ENCODE measurements at regions not wholly inside any gene's neighbourhood (a gene's known extent, or its start where the extent isn't known, plus 50 kb on each side); places are given as distances from the start of the nearest gene placed in this dataset.
"Not testable (repeated sequence)": the region's sequence is repeated elsewhere in the genome, so short reads cannot be mapped to it uniquely, and the experiment has no call there.

- in situ Hi-C loops (cut with HindIII; ENCODE audit: low sequenced_read_pairs), result no loop called here
Observed at GRCh38 chr7:131869169-131869844, 312.9 kb upstream of the PODXL start.

DNA sequence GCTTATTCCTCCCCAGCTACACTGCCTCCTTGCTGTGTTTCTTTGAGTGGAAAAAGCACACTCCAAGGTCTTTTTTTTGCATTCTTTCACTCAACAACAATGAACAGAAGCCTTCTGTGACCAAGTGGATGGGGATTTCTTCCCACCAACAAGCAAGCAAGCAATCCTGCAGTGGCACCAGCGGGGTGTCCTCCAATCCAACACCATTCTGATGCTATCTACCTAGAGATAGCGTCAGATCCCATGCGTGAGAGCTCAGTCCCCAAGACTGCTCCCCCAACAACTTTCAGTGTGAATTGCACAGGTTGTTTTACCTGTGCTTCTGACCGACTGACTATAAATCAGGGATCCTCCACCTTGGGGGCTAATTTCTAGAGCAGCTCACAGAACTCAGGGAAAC, 311.0 kb upstream of the PODXL start:
- in situ Hi-C loops (cut with HindIII; ENCODE audit: low sequenced_read_pairs), result no loop called here

- in situ Hi-C loops (cut with HindIII; ENCODE audit: low sequenced_read_pairs), result no loop called here
Observed at GRCh38 chr7:131865911-131866310, 309.5 kb upstream of the PODXL start.

GRCh38 chr7:131861620-131862346, 305.4 kb upstream of the PODXL start:
- in situ Hi-C loops (cut with HindIII; ENCODE audit: low sequenced_read_pairs), result no loop called here

GRCh38 chr7:131859147-131859821, 302.9 kb upstream of the PODXL start:
- in situ Hi-C loops (cut with HindIII; ENCODE audit: low sequenced_read_pairs), result no loop called here

- in situ Hi-C loops (cut with HindIII; ENCODE audit: low sequenced_read_pairs), result no loop called here
Observed at GRCh38 chr7:131858611-131859010, 302.2 kb upstream of the PODXL start.

DNA sequence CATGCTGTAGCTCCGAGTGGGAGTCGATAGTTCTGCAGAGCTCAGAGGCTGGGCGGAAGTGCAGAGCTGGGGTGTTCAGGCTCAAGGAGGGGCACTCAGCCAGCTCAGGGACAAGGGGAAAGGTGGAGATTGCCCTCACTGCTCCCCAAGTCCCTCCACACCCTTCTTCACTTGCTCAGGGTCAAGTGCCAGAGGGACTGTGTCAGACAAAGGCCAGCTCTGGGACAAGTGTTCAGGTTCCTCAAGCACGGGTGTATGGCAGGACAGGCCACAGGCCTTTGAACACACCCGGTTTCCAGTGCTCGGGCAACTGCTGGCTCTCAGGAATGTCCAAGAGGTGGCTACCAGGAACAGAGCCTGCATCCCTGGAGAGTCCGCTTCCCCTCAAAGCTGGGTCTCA, 293.0 kb upstream of the PODXL start:
- in situ Hi-C loops (cut with HindIII; ENCODE audit: low sequenced_read_pairs), result no loop called here

DNA sequence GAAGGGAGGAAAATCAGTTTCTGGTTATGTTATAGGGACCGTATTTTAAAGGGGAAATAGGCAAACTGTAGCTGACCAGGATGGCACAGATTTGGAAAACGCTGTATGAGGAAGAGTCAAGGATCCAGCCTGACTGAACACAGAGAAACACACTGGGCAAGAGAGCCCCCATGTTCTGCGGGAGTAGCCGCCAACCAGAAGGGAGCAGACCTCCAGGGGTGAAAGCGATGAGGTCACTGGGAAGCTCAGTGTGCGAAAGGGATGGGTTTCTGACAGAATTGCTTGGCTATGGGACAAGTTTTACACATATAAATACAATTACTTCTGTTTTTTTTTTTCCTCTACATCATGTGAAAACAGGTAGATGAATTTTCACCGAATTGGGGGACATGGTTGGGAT, 291.6 kb upstream of the PODXL start:
- in situ Hi-C loops (cut with HindIII; ENCODE audit: low sequenced_read_pairs), result no loop called here

DNA sequence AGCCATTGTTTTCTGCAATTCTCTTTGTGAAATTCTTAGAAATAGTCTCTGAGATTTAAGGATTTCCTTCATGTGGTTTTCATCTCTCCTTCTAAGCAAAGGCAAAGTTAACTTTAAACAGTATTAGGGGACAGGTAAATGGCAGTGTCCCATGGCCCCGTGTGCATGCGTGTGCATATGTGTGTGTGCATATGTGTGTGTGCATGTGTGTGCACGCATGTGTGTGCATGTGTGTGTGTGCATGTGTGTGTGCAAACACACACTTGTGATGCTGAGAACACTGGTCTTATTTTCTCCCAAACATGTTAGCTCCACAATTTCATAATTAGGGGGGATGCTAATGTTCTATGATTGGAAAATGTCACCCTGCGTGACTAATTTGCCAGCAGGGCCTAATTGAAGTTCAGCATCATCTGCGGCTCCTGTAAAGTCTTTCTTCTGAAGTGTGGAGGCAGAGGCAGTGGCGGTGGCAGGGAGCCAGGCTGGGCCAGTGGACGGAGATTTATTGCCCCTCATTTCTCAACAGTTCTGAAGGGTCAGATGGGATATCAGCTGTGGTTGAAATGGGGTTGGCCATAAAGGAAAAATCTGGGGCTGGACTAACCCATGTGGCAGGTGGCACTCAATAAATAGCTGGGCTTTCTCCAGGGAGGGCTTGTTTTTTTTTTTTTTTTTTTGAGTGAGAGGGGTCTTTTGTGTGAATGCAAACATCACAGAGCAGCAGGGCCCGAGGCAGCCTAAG, 289.3 kb upstream of the PODXL start:
- in situ Hi-C loops (cut with HindIII; ENCODE audit: low sequenced_read_pairs), result no loop called here

DNA sequence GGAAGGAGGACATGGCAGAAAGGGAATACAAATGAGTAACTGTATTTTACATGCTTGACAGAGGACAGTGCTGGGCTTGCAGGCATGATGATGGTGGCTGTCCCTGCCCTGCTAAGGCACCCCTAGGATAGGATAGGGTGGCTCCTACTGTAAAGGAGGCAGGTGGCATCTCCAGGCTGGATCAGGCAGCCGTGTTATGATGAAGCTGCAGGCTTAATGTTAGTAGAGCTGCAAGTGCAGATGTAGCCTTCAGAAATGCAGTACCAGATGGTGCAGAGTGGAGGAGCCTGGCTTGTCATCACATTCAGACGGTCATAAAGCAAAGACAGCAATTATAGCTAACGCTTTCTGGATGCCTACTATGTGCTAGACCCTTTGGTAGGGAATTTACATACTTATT, 287.9 kb upstream of the PODXL start:
- in situ Hi-C loops (cut with HindIII; ENCODE audit: low sequenced_read_pairs), result no loop called here

DNA sequence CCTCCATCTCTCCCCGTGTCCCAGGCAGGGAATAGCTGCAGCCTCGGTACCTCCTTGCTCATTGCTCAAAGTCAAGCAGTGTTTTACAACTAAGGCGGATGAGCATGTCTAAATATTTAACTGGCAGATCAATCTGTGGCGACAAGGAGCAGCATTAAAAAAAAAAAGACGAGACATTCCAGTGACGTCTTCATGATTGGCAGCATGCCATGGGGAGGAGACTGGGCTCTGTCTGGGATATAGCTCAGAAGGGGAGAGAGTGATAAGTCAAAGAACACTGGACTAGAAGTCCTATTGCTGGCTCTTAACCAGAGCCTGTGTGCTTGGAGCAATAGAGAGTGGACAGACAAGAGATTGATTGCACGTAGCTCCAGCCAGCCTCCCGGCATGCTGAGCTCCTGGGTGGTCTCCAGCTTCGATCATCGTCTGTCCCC, 287.5 kb upstream of the PODXL start:
- in situ Hi-C loops (cut with HindIII; ENCODE audit: low sequenced_read_pairs), result no loop called here

- in situ Hi-C loops (cut with HindIII; ENCODE audit: low sequenced_read_pairs), result no loop called here
Observed at GRCh38 chr7:131839967-131840690, 283.7 kb upstream of the PODXL start.

- in situ Hi-C loops (cut with HindIII; ENCODE audit: low sequenced_read_pairs), result no loop called here
Observed at GRCh38 chr7:131836733-131837132, 280.3 kb upstream of the PODXL start.

GRCh38 chr7:131835141-131835540, 278.7 kb upstream of the PODXL start:
- in situ Hi-C loops (cut with HindIII; ENCODE audit: low sequenced_read_pairs), result no loop called here

GRCh38 chr7:131830681-131831080, 274.3 kb upstream of the PODXL start:
- in situ Hi-C loops (cut with HindIII; ENCODE audit: low sequenced_read_pairs), result no loop called here

- in situ Hi-C loops (cut with HindIII; ENCODE audit: low sequenced_read_pairs), result no loop called here
Observed at GRCh38 chr7:131829947-131830558, 273.6 kb upstream of the PODXL start.

DNA sequence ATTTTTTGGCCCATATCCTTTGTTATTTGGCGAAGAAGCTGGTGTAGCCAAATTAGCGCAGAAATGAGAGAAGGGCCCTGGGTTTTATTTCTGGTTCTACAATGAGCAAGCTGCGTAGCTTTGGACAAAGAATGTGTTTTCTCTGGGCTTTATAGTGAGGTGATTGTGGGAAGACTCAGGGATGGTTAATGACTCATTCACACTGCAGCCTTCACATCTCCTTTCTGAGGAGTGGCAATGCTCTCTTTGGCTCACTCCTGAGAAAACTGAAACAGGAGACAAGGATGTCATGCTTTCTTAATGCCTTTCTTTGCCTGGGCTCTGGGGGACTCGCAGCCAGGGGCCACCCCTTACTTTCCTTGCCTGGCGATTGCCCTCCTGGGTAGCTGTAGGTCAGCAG, 271.0 kb upstream of the PODXL start:
- in situ Hi-C loops (cut with HindIII; ENCODE audit: low sequenced_read_pairs), result no loop called here

DNA sequence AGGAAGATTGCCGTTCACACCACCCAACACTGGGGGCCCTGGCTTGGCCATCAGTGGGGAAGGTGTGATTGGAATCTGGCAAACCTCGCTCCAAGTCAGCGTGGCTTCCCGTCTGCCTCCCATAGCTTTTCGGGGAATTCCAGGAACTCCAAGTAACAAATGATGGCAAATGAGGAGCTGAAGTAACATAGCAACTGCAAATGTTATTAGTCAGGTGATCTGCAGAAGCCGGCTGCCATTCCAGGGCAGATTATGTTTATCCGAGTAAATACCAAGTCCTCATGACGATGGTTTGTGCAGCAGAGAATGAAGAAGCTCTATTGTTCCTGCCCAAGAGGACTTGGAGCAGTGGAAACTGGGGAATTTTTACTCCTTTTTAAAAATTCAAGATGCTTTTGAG, 270.5 kb upstream of the PODXL start:
- in situ Hi-C loops (cut with HindIII; ENCODE audit: low sequenced_read_pairs), result no loop called here

- in situ Hi-C loops (cut with HindIII; ENCODE audit: low sequenced_read_pairs), result not testable (repeated sequence)
Observed at GRCh38 chr7:131823961-131824440, 267.6 kb upstream of the PODXL start.

- in situ Hi-C loops (cut with HindIII; ENCODE audit: low sequenced_read_pairs), result no loop called here
Observed at GRCh38 chr7:131819891-131820290, 263.5 kb upstream of the PODXL start.
